GM19324 (cell line): ENCODE measurements at regions not wholly inside any gene's neighbourhood (a gene's known extent, or its start where the extent isn't known, plus 50 kb on each side); places are given as distances from the start of the nearest gene placed in this dataset.

Experiments
- ATAC-seq: cut with Tn5 transposase; IDR thresholded peaks from one replicate; pipeline ENCODE4 v1.9.1; 2021; ENCODE audit warnings: mild to moderate bottlenecking, moderate library complexity; ENCODE audit not compliant: unreplicated experiment, low FRiP score

DNA sequence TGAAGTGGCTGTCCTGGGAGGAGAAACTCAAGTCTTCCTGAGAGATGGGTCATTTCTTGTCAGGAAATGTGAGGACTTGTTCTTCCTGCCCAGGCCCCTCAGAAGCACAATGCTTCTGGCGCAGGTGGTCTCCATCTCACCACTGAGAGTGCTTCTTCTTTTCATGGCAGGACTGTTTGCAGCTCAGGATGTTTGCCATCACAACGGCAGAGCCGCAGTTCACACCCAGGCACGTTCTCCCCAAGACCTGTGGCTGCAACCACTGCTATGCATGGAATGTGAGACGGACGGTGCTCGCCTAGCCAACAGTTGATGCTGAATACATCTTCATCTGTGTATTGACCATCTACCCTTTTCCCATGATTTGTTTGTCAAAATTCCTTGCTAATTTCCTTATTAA lies 216.3 kb downstream of the GADD45G start:
- ATAC-seq, result no peak

DNA sequence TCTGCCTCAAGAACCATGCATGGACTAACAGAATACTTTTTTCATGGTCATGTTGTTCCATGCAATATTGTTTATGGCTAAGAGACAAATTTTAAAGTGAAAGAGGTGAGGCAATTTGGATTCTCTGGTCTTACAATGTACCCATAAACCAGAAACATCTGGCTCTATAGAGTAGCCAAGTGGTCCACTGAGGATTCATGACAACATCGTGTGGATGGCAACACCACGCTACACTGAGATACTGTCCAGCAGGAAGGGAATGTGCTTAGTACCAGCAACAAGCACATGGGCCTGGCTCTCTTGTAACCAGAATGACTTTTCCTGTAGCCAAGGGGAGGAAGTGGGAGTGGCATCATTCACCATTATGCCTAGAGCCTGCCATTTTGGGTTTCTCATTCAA lies 218.2 kb downstream of the GADD45G start:
- no peak for ATAC-seq

DNA sequence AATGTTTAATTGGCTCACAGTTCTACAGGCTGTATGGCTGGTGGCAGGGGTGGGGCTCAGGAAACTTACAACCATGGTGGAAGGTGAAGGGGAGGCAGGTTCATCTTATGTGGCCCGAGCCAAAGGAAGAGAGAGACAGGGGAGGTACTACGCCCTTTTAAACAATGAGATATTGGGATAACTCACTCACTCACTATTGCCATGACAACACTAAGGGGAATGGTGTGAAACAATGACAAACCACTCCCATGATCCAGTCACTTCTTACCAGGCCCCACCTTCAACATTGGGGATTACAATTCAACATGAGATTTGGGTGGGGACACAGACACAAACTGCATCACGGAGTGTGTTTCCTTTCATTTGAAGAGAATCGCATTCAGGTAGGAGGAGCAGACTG lies 220.9 kb downstream of the GADD45G start:
- no peak for ATAC-seq

DNA sequence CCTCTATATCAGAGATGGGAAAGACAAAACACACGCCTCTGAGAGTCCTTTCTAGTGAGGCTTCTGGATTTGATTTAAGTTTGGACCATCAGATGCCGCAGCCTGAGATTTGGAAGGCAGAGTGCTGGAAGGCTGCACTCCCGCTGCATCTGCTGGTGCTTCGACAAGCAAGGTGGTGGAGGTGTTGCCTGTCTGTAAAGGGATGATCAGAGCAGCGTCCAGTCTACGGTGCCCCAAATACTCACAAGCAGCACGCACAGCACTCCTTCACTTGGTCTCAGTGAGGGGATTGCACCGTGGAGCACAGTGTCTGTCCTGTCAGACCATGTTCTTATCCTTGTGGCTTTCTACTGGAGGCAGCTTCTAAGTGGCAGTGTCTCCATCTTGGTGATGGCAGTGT lies 221.4 kb downstream of the GADD45G start:
- no peak for ATAC-seq

DNA sequence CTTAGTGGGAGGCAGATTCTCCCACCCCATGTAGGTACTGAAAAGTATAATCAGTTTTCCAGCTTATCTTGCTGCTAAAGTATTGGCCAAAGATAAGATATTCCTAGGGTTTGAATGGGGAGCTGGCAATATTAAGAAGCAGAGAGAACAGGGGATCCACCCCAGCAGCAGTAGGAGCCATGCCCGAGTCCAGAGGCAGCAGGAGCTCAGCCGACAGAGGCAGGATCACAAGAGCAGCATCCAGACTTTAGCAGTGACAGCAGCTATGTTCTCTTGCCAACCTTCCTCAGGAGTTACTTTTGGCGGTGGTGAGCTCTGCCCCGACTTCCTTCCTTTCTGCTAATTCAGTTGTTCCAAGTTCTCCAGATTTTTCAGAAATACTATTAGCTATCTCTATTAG lies 224.5 kb downstream of the GADD45G start:
- ATAC-seq, result no peak

DNA sequence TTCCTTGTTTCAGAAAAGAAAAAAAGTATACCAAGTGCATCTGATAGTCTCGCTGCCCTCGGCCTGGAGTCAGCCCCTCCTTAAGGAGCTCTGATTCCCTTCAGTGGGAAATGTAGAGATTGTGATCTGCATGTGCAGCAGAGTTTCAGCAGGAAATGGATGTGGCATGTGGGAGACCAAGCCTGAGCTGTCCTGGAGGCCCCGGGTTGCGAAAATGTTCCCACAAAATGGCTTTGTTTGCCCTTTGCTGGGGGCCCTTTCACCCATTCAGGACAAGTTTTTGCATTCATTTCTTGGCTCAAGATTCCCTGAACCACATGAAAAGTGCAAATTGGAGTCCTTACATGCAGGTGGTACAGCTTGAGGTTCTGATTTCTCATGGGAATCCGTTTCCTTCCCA lies 230.9 kb downstream of the GADD45G start:
- ATAC-seq, result no peak

DNA sequence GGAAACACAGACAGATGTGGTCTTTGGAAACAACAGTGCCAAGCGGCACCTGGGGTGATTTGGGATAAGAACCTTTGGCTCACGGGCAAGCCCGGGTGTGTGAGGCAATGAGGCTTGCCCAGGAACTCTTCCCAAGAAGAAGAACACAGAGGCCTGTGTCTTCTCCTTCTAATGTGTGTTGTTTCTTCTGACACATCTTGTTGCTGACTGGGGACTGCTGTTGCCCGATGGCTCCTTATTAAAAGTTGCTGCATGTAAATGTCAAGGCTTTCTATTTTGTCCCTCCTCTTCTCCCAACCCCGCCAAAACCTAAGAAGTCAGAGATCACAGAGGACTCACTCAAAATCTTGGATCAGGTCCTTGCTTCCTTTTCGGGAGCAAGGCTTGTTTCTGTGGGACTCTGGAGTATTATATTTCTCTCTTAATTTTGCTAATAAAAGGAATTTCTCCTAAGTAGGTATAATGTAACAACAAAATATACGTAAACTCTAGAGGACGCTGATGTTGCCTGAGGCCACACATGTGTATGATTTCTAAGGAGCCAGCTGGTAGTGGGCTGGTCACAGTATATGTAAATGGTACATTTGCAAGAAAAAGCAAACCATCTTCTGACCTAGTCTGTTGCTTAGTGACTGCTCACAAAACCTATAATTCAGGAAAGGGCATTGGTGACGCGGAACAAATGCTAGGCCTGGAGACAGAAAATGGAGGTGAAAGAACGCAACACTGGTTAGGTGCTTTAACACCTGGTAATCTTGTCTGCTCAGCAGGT lies 232.5 kb downstream of the GADD45G start:
- no peak for ATAC-seq

DNA sequence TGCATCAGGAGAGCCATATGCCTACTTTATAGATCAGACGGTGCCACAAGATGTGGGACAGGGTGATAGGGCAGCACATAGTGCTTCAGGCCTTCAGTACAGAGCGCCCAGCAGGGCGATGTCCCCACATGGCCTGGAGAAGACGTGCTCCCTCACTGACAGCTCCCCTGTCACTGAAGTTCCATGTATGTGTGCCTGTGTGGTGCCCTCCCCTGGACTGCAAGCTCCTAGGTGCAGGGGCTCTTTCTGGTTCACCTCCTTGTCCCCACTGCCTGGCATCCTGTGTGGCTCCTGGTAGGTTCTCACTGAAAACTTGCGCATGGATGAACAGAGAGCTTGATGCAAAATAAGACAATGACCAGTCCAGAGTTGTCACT lies 233.1 kb downstream of the GADD45G start:
- no peak for ATAC-seq

DNA sequence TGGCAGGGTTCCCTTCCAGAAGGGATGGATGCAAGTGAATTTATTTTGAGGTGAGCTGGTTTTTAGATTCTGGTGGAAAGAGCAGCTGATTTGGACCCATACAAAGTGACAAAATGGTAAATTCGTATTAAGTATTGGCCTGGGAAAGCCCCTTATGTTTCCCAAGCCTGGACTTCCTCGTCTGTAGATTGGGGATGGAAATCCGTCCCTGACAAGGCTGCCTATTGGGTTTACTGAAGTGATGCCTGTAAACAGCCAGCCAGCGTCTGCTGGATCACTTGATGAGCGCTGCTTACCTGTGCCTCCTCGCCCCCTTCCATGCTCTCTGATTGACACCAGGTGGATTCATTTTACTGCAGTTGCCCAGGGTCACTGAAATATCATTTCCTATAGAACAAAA lies 233.8 kb downstream of the GADD45G start:
- ATAC-seq, result no peak

DNA sequence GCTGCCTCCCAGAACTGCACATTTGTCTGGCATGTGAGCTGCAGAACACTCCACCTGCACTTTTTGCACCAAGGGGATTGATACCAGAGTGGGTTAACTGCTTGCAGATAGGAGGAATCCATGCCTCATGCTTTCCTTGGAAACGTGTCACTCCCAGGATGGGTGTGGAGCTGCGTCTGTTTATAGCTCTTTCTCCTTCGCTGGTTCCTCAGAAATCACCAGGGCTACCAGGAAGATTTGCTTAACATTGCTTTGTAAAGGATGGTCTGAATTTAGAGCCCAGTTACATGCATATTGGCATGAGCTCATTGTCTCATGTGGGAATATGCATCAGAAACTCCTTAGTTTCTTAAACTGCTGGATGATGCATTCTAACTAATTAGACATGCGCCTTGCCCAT lies 234.6 kb downstream of the GADD45G start:
- no peak for ATAC-seq

DNA sequence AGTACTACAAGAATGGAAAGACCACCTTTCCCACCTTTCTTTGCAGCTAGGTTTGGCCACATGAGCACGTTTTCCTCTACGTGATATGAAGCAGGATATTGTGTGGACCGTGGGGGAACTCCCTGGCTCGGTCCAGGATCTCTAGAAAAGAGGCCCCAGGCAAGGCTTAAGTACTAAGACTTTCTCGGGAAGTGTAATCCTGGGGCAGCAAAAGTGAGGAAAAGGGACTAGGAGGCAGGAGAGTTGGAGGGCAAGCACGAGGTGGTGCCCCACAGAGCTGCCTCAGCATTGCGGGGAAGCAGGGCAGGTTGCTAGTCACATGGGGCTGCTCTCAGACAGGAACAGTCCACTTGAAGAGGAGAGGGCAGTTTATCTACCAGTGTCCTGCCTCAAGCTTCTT lies 235.1 kb downstream of the GADD45G start:
- no peak for ATAC-seq

DNA sequence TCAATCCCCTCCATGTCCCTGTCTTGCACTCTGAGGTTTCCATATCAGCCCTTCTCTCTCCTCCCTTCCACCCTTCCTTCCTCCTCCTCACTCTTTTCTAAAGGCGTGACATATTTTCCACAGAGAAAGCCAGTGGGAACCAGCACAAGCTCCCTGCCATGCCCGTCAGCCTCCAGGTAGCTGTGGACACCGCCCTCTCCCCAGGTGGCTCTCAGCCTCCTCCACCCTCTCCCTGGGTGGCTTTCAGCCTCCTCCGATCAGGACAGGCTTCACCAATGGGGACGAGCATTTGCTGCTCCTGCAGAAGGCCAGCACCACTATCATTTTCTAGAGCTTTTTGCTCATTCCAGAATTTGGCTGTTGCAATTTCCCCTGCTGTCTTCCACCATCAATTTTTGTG lies 236.6 kb downstream of the GADD45G start:
- no peak for ATAC-seq

DNA sequence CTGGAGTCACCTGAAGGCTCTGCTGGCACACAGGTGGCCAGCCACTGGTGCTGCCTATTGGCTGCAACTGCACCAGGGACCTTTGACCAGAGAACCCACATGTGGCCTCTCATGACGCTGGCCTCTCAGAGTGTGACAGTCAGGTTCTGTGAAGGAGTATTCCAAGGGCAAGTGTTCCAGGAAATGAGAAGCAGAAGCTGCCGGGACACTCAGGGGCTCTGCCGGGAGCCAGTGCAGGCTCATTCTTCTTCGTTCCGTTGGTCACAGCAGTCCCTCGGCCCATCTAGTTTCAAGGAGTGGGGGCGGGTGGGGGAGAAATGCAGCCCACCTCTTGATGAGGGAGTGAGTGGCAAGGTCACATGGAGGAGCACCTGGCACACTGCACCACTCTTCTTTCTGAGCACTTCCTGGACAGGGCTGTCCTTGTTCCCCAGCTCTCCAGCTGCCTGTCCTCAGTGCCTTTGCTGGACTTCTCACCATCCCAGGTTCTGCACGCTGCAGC lies 237.5 kb downstream of the GADD45G start:
- no peak for ATAC-seq

DNA sequence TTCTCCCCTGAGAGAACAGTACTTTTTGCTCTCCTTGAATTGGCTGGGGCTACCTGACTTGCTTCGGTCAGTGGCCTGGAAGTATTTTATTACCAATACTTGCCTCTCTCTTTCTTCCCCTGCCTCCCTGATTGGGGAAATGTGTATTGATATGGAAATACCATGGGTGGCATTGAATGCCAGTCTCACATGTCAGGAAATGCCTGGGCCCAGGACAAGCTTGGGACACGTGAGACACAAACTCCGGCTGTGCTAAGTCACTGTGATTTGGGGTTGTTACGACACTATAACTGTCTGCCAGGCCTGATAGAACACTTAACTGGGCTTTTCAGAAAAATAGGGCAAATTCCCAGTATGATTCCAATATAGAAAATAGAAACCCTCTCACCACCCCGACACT lies 238.3 kb downstream of the GADD45G start:
- no peak for ATAC-seq

DNA sequence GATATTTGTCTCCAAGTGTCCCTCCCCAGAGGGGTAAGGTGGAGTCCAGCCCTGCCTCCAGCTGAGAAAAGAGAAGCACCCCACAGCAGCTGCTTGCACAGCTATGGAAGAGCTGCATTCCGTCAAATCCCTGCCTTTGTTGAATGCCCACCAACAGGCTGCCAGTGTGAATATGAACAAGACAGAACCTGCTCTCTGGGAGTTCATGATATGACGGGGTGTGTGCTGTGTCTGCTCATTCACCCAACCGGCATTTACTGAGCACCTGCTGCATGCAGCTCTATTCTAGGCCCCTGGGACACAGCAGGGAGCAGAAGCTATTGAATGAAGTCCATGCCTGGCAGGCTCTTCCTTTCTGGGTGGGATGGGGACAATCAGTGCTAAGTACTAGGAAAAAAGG lies 238.8 kb downstream of the GADD45G start:
- ATAC-seq, result no peak

DNA sequence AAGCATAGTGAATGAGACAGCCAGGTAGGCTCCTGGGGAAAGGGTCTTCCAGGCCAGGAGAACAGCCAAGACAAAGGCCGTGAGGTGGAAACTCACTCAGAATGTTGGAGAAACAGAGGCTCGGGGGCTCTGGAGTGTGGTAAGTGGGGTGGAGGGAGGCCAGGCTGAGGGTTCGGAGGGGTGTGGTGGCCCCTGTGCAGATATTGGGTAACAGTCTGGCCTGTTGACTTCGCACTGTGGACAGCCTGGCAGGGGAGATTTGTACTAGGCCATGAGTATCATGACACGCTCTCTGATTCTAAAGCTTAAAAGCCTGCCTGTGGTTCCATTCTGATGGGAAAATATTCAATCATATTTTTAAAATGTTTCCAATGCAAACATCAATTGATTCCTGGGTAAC lies 239.3 kb downstream of the GADD45G start:
- ATAC-seq, result no peak

DNA sequence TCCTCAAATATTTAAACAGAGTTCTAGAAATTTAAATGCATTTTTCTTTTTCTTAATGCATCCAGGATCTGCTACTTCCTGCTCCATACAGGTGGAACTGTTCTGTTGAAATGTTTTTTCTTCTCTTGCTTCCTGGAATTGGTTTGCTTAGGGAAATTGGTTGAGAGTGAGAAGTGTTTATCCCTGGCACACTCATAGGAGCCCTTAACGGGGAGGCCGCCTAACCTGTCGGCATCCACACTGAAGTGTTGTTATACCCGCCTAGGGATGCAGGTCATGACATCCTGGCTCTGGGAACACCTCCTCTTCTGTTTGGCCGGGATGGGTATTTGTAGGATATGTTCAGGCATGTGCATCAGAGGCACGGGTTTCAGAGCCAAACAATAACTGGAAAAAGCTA lies 239.7 kb downstream of the GADD45G start:
- no peak for ATAC-seq

DNA sequence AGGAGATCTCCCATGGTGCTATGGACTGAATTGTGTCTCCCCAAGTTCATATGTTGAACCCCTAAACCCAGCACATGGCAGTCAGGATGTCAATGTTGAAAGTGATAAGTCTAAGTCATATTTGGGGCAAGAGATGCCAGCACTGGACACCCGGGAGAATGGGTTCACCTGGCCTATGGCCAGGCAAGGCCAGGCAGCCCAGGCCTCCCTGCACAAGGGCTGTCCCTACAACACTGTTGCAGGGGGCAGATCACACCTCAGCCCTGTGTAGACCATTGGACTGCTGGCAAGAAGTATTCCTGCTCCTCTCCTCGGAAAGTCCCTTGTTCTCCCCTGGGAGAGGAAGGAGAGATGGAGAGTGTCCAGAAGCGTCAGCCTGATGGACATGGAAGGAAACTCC lies 240.5 kb downstream of the GADD45G start:
- no peak for ATAC-seq

DNA sequence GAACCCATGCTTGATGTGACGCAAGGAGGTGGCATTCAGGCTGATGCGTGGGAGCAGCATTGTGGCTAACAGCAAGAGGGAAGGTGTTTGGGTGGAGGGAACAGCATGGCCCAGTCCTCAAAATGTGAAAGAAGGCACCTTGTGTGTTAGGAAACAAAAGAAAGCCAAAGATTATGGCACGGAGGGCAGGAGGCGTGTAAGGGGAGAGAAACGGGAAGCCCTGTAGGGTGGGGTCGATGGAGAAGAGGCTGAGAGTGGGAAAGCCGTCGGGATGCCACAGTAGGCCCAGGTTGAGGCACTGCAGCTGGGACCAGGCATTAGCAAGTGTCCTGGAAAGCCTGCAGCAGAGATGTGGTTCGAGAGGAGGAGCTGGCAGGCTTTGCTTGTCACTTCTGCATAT lies 241.1 kb downstream of the GADD45G start:
- no peak for ATAC-seq

DNA sequence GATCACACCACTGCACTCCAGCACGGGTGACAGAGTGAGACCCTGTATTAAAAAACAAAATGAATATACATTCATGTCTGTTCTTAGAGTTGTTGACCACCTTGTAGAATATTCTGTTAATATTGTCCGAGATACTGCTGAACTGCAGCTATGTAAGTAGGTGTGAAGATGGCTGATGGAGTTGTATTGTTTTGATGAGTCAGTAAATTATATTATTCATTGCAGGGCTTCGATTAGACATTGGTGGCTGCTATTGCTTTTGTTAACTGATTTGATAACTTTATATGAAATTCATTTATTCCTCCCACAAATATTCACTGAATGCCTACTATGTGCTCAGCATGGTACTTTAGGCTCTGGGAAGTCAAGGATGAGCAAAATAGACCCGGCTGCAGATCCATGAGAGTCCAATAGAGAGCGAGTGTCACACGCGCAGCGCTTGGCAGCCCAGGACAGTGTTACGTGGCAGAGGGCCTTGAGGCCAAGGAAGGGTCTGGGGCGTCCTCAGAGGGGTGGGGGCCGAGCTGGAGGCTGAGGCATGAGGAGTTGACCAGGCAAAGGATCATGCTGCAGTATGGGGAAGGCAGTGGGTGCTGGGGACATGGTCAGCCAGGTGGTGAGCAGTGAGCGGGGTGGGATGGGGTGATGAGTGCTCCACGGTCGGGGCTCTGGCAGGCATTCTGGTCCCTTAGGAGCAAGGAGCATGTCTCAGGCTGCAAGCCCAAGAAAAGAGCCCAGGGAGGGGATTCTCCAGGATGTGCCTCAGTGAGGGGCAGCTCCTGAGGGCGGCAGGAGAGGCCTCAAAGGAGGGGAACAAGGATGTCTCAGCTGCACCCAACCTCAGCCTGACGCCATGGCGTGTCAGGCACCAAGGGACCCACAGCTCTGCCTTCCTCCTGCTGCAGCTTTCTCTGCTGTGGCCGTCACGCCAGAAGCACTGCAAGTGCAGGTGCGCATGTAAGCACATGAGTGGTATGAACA lies 243.5 kb downstream of the GADD45G start:
- ATAC-seq, result no peak

DNA sequence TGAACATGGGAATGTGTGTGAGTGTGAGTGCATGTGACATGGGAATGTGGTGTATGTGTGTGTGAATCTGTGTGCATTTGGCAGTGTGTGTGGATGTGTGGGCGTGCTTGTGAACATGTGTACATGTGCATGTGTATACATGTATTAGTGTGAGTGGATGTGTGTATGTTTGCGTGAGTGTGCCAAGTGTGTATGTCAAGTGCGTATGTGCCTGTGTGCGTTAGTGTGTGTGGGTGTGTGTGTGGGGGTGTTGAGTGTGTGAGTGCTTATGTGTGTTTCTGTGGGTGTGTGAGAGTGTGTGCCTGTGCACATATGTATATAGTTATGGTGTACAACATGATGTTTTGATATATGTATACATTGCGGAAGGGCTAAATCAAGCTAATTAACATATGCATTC lies 244.3 kb downstream of the GADD45G start:
- no peak for ATAC-seq

DNA sequence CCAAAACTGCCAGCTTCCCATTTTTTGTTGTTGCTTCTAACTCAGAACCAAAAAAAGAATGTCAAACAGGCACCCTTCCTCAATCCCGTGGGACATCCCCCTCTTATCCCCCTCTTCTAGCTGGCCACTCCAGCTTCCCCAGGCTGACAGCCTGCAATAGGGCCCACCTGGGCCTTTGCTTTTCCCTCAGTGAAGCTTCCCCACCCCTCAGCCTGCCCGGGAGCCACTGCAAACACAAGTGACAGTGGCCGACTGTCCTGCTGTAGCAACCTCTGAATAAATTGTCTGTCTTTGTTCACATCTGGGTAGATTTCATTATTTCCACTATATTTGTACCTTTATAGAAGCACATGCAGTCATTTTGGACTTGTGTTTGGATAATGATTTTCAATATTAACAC lies 245.3 kb downstream of the GADD45G start:
- no peak for ATAC-seq
